ENCODE measurements at regions not wholly inside any gene's neighbourhood (a gene's known extent, or its start where the extent isn't known, plus 50 kb on each side); places are given as distances from the start of the nearest gene placed in this dataset.

DNA sequence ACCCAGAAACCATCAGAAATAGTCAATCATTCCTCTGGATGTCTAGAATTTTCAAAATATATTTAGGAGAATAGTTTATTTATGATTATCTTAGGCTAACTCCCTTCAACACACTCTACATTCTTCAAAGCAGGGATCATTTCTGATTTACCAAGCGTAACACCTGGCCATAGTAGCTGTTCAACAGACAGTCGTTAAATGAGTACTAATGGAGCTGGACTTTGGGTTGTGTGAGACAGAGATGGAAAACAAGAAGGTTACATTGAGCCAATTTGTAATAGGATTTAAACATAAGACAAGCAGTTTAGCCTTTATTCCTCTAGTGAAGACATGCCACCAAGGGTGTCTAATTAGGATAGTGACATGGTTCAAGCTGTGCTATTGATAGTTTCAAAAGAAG is 129.2 kb upstream of the ANO3 start:
- no peak for DNase-seq

DNA sequence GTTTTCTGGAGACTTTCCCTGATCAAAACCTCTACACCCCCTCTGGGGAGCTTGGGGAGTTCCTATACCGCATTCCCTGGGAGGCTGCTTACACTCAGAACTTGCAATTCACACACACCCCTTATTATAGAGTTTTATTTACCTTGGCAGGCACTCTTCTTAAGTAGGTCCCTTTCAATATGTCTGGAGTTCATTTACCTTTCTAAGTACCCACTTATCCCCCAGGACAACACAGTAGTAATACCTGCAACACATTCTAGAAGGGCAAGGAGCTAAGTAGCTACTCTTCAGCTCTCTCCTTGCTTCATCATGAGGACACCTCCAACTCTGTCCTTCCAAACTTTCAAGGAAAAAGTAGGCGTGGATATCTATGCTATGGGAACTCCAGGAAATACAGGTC is 127.8 kb upstream of the ANO3 start:
- no peak for DNase-seq

DNA sequence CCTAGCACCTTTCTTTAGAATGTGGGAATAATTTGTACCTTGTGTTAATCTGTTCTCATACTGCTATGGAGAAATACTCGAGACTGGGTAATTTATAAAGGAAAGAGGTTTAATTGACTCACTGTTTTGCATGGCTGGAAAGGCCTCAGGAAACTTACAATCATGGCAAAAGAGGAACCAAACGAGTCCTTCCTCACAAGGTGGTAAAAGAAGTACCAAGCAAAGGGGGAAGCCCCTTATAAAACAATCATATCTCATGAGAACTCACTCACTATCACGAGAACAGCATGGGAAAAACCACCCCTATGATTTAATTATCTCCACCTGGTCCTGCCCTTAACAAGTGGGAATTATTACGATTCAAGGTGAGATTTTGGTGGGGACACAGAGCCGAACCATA is 127.1 kb upstream of the ANO3 start:
- DNase-seq, result no peak

DNA sequence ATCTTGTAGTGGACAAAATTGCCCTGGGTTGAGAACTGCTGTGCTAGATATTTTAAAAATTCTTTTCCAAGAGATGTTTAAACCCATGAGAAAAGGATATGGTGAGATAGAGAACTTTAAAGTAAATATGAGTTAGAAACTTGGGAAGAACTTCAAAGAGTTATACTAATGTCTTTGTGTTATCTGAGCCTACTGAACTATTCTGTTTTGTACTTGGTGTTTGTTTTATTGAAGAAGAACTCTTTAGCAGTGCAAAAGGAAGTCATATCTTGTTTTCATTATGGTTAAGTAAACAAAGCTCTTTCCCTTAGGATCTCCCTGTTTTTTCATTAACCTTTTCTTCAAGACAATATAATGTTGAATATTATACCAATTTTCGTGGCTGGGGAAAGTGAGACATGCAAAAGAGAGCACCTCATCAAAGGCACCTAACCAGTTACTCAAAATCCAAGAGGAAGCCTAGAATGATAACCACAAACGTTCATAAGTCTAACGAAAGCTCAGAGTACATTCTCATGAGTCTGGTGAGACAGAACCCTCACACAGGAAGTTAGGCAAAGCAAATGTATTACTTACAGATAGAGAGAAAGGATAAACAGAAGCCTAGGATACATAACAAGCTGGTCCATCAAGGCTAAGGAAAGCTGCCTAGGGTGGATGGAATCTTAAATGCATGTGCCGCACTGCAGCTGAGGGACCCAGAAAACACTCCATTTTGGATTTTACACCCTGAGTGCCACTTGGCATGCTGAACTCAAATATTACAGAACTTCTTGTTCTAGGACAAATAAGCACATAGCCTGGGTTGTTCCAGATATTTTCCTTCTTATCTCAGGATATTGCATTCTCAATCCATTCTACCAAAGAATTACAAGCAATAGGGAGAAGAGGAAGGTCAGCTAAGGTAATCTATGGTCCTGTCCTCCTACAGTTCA is 112.5 kb upstream of the ANO3 start:
- no peak for DNase-seq

DNA sequence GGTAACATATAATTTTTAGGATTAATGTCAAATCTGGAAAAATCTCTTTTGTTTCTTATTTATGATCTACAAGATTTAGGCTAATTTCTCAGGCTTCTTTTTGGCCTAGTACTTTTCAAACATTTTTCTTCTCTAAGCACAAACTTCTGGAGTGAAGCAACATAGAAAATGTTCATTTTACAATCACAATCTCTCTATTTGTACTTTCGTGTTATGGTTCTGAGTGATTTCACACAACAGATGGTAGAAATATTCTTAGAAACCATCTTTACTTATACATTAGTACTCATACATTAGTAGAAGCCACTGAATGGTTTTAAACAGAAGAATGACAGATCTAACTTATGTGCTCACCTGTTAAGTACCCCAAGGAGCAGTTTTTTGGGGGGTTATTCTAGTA is 106.3 kb upstream of the ANO3 start:
- DNase-seq, result no peak

DNA sequence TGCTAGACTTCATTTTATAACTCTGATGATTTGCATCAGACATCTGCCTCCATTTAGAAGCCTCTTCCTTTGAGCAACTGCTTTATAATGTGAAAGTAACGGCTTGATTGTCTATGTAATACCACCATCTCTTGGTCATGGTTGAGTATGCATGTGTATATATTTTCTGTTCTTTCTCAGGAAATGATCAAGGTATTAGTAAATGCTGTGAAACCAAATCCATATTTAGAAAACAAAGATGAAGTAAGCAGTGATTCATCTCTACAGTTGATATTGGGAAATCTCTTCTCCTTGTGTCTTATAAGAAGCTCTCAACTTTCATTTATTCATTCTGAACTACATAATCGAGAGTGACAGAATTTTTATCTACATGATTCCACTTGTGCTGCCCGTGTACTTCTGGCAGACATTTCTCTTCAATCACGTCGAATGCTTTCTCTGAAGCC is 104.6 kb upstream of the ANO3 start:
- DNase-seq, result no peak

DNA sequence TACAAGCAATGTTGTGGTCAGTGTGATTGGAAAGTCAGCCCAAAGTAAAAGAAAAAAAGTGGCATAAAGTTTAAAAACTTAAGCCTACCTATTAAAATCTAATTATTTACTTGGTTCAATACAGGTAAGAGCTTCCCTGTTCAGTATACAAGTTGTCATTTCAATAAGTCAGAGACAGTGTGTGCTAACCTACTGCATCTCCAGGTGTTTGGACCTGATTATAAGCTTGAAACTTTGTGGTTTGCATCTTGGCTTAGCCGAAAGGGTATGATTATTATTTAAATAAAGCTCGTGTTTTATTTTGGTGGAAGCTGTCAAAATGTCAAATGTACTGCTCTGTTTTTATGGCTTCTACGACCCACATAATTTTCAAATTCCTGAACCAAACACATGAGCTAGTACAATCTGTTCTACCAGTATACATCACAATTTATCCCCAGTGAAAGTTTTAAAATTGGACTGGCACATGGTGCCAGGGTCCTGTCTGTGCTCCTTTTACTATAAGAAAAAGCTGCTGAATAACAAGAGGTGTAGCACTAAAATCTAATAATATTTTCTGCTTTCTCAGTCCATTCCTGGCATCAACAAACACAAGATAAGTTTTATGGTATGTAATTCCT is 103.9 kb upstream of the ANO3 start:
- no peak for DNase-seq

DNA sequence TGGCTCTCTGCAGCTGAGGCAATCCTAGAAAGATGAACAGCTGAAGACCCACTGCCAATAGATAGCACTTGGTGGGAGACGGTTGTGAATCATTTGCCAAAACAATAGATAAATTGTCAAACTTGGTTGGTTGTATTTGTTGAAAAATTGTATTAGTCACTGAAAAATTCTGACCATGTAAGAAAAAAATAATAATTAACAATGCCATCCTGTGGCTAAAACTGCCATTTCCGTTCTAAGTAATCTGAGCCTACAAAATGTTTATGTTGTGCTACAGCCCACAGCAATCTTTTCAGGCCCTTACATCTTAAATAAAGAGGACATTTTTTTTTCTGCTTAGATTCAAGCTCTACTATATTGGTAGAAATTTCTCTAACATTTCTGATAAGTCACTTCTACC is 103.2 kb upstream of the ANO3 start:
- DNase-seq, result no peak

DNA sequence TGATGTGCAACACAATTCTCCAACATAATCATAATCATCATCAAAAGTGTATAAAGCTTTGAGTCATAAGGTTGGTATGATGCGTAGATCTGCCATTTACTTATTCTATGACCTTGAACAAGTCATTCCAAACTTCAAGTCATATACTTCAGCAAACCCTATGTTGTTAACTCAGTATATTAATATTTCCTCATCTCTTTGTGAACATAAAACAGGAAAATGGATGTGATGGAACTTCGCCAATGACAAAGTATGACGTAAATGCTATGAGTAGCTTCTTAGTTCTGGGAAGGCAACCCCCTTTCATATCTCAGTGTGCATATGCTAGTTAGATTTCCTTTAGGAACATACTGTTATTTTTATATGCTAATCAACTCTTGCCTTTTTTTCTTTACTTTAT is 102.7 kb upstream of the ANO3 start:
- no peak for DNase-seq

DNA sequence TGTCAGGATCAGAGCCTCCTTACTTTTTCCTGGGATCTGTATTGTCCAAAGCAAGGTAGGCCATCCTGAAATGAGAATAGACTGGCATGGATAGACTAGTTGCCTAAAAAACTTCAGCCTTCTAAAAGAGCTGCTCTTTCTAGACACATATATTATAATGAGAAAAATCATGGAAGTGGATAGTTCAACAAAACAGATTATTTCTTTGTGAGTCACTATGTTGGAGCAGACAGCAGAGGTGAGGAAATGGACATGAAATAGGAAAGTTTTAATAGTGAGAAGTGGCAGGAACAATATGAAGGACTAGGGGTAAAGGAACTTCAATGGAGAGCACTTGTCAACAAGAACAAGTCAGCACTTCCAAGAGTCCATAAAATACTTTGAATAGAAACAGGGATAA is 101.9 kb upstream of the ANO3 start:
- DNase-seq, result no peak

DNA sequence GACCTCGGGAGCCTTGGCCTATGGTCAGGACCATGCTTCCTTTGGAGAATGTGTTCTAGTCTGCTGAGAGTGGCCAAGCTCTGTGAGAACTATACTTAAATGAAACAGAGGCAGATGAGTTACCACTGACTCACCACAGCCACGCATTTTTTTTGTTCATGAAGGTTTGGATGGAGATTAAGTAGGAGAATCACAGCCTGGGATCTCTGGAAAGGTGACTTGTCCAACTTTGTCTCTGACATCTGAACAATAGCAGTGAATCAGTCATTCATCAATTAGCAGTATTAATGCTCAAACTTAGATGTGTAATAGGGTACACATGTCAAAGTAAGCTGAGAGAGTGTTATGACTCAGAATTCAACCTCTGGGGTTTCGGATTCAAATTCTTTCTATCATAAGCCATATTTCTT is 100.7 kb upstream of the ANO3 start:
- no peak for DNase-seq

DNA sequence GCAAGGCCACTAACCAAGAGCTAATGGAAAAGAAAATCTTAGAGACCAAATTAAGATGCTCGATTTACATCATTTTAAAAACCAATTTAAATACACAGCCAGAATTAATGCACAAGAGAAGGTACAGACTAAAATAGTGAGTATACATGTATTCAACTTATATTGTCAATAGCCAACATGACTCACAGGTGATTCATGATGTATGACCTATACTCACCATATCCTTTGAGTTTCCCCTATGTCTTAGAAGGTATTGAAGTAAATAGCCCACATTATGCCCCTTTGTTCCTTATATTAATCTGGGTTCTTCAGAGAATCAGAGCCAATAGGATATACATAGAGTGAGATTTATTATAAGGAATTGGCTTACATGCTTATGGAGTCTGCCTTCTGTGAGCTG is 97.5 kb upstream of the ANO3 start:
- no peak for DNase-seq

DNA sequence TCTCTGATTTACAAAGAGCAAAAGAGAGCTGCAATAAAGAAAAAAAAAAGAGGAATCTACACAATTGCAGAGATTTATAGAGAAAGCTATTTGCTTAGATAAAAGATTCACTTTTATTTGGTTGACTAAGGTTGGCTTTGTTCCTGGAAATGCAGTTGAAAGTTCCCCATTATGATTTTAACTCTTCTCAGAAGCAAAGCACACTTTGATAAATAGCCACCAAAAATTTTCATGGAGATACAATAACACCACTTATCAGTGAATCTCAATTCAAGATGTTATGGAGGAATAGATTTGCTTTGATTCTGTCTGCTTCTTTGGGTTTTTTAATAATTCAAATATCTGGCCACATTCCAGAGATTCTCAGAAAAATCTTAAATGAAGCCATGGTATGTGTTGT is 88.5 kb upstream of the ANO3 start:
- no peak for DNase-seq

DNA sequence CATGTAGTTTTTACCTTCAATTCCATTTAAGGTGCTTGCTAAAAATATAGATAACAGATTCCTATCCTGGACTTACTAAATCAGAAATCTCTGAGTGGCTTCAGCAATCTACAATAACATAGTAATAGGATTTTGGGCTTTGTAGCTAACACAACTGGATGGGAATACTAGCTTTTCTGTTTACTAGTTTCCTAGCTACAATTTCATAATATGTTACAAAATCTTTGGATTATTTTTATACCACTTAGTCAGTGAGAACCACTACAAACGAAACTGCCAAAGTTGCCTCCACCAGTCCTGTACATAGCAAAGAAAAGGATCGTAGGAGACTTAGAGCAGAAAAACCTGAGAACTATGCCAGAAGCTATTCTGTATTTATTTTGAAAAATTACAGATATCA is 87.7 kb upstream of the ANO3 start:
- no peak for DNase-seq

DNA sequence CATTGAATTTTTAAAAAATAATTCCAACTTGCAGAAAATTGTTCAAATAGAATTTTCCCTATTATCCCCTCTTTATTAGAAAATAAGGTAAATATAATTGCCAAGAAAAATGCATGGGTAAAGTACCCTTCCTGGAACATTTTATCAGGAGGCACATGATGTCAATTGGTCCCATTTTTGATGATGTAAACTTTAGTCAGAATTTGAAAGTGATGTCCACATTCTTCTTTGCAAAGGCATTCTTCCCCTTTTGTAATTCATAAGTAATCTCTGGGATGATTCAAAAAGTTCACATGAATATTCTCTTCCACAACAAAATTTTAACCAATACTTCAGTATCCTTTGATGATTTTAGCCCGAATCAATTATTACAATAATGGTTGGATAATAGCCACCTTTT is 86.9 kb upstream of the ANO3 start:
- DNase-seq, result no peak

DNA sequence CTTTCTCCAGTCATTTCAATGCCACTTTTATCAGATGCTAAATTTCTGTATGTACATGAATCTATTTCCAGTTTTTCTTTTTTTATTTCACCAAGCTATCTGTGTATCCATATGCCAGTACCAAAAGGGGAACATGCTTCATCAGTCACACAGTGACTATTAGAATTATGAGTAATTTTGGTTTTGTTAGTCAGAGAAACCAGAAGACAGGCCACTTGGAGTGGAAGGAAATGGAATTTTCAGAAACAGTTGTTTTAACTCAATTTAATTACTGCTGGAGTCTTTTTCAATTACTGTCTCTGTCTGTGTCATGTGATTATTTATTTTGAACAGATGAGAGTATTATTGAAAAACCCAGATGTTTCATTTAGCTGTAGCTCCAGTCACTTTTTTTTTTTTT is 84.6 kb upstream of the ANO3 start:
- no peak for DNase-seq

DNA sequence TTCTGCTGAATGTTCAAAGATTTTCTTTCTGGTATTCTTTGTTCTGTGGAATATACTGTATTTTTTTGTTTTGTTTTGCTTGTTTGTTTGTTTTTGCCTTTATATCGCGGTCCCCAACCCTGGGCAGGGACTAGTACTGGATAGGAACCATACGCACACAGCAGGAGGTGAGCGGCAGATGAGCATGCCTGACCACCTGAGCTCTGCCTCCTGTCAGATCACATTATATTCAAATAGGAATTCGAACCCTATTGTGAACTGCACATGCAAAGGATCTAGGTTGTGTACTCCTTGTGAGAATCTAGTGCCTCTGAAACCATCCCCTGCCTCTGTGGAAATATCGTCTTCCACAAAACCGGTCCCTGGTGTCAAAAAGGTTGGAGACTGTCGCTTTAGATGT is 83.3 kb upstream of the ANO3 start:
- no peak for DNase-seq

DNA sequence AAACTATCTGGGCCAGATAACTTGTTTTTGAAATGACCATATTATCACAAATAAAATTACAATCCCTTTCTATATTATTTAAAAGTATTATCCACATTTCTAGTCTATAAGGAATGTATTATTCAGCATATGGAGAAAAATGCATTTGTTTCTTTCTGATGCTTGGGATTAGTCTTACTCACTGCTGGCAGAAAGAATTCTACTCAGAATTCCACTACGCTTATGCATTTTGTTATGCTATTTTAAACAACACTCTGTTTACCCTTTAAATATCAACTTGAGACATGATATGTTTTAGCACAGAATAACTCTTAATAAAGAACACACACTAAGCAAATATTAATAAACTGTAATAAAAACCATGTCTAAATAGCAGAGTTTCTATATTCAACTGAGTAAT is 77.6 kb upstream of the ANO3 start:
- no peak for DNase-seq

DNA sequence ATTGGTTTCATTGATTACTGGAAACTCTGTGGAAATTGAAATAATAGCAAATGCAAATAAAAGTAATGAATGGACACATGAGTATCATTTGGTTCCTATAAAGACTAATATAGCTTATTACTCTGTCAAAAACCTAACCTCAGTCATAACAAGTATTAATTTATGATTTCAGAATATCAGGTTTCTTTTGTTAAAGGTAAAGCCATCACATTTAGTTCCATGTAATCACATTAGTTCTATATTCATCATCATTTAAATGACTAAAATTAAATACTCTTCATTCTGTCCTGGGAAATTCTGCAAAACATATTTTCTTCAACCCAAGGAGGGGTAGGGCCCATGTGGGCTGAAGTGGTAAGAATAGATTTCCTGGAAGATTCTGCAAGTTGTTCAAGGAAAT is 68.2 kb upstream of the ANO3 start:
- DNase-seq, result no peak

DNA sequence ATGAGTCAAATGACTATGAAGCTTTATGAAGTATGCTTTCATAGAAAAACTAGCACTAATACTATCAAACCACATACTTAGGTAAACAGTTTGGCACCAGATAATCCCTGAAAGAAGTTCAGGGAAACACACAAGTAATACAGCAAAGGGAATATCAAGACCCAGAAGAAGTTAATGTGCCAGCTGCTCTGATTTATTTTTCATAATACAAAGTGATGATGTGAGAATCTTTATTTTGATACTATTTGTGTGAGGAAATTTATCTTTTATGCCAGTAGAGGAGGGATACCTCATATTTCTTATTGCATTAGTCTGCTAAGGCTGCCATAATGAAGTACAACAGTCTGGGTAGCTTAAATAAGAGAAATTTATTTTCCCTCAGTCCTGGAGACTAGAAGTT is 67.7 kb upstream of the ANO3 start:
- no peak for DNase-seq

DNA sequence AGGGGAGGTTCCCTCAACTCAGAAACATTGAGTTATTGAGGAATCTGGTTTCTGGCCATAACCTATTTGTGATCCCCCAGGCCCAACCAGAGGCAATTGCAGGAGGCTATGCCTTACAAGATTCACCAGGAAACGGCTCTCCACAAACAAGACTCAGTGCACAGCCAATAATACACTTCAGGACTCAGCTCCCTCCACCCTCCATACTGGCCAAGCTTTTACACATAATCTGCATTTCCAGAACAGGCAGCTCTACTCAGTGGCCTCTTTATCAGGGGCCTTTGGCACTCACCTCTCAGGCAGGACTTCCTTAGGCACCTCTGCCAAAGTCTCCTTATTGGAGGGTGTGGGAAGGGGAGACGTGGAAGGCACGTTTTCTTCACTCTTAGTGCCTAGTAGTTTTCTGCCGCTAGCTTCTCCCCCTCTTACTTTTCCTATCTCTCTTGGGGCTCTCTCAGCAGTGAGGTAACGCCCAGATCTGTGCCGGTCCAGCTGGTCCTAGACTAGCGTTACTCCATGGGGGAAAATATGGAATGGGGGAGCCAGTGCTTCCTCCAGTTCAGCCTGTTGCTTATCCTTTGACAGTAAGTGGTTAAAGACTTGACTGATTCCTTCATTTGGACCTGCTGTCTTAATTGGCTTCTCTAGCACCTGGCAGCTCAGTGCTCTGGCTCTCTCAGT is 62.8 kb upstream of the ANO3 start:
- DNase-seq, result no peak

DNA sequence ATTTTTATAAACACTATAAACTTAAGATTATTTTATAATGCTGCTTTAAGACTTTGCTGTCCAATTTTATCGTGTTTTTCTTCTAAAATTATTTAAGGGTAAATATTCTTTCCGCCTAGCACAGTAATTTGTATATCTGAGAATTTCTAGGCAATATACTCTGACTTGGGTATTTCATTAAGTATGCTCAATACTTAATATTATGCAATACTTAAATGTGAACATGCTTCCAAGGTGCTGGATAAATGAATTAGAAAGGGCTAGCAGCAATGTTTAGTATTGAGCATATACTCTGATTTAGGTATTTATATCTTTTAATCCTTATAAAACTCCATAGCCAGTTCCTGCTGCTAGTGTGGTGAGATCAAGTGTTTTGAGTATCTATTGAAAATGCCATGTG is 60.3 kb upstream of the ANO3 start:
- DNase-seq, result no peak

DNA sequence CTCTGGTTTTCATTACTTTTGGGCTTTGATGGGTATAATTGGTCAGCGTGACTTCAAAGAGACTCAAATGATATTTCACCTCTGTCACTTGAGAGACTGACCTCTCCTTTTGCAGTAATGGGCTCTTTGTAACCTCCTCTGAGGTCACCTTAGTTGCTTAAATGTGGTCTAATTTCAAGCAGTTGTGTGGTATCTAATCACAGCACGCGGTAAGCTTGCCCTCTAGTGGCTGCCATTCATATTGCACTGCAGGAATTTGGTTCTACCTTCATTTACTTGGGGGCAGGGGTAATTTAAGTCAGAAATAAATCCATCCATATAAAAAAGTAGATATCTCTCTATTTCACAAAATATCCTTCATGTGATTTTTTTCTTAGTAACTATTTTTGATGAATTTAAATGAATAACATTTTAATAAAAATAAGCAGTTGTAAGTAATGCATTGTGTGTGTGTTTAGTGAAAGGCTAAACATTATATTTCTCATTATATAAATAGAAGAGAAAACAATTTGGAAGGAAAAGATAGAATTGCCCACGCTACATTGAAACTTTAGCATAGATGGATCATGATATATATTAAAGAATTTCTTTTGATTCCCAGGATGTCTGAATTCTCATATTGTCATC is 55.0 kb upstream of the ANO3 start:
- DNase-seq, result peak; percentile 47

DNA sequence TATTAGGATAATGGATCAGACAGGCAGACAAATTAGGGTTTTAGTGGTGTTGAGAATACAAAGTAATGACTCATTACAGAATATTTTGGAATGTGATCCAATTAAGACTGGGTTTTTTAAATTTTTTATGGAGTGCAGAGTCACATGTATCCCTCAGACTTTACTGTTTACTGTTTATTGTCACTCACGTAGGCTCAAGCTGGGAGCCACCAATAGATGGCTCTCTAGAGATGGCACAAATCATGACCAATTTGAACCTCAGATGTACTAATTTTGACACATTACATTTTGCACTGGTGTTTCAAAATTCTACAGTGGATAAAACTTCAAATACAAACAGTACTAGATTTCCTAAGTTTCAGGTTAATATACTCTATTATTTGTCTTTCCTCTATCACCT is 53.6 kb upstream of the ANO3 start:
- DNase-seq, result no peak
